ENCODE measurements at regions not wholly inside any gene's neighbourhood (a gene's known extent, or its start where the extent isn't known, plus 50 kb on each side); places are given as distances from the start of the nearest gene placed in this dataset.
"Not testable (repeated sequence)": the region's sequence is repeated elsewhere in the genome, so short reads cannot be mapped to it uniquely, and the experiment has no call there.

DNA sequence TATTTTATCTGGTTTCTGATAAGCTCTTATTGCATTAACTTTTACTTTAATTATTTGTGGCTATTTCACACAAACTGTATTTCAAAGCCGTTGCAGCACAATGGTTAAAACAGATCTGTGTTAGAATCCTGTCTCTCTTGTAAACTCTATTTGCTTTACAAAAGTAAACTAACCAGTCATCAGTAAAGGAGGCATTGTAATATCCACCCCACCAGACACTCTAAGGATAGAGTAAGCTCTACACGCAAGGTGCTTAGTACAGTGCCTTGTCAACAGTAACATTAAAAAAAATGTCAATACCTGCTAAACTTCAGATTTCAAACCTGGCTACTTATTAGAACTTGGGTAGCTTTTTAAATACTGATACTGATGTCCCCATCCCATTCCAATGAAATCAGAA lies 228.4 kb downstream of the RCHY1 start:
- Mint-ChIP-seq H3K4me3 (no peak overlapping the region), H3K27me3 (peaks cover 6% of the 10 kb centered on the region), H3K36me3 (no peaks in the 10 kb centered on the region), H3K4me1 (no peaks in the 10 kb centered on the region), H3K9me3 (peaks cover 0 to 6% (median 0%) of the 10 kb centered on the region in 7 donors), H3K27ac (no peak overlapping the region)
- Histone ChIP-seq H3K9me3 (ENCODE audit: control insufficient read depth in 2 of 2, low read length in 2 of 2) (no peaks in the 10 kb centered on the region), H3K4me3 (ENCODE audit: low read depth, low read length) (no peak overlapping the region), H3K36me3 (ENCODE audit: control insufficient read depth, insufficient read depth, low read length) (no peaks in the 10 kb centered on the region), H3K27ac (ENCODE audit: insufficient read depth, low read length, poor library complexity, severe bottlenecking) (no peak overlapping the region), H3K27me3 (ENCODE audit: control insufficient read depth, insufficient read depth, low read length) (no peaks in the 10 kb centered on the region), H3K4me1 (ENCODE audit: control insufficient read depth, insufficient read depth, low read length, poor library complexity, severe bottlenecking) (no peaks in the 10 kb centered on the region)
- DNase-seq (no peak), ATAC-seq (ENCODE audit: low read depth in 2 of 2) (no peak)

DNA sequence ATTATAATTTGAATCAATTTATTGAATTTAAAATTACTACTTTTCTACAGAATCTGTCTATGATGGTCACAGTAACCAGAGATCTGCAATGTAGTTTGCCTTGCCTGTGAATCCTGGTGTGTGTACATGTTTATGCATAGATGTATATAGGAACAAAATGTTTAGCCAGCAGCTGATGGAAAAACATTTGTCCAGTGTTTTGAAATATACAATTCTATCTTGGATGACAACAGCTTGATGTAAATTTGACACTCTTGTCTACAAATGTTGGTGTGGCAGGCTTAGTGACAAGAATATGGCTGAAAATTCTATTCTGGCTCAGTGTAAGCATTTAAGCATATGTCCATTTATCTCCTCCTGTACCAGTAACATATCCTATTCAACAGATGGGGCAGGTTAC lies 229.4 kb downstream of the RCHY1 start:
- no peaks in the 10 kb centered on the region for H3K36me3 ChIP-seq (ENCODE audit: control insufficient read depth, insufficient read depth, low read length)
- Mint-ChIP-seq H3K27me3 (peaks cover 6% of the 10 kb centered on the region), H3K4me1 (no peaks in the 10 kb centered on the region), H3K9me3 (peaks cover 0 to 3% (median 3%) of the 10 kb centered on the region in 7 donors), H3K27ac (no peak overlapping the region), H3K4me3 (no peak overlapping the region), H3K36me3 (no peaks in the 10 kb centered on the region)
- ATAC-seq (ENCODE audit: low read depth in 2 of 2): no peak
- no peak overlapping the region for H3K27ac ChIP-seq (ENCODE audit: insufficient read depth, low read length, poor library complexity, severe bottlenecking)
- no peaks in the 10 kb centered on the region for H3K27me3 ChIP-seq (ENCODE audit: control insufficient read depth, insufficient read depth, low read length)
- H3K9me3 ChIP-seq (ENCODE audit: control insufficient read depth in 2 of 2, low read length in 2 of 2): no peaks in the 10 kb centered on the region
- DNase-seq: no peak
- no peaks in the 10 kb centered on the region for H3K4me1 ChIP-seq (ENCODE audit: control insufficient read depth, insufficient read depth, low read length, poor library complexity, severe bottlenecking)
- H3K4me3 ChIP-seq (ENCODE audit: low read depth, low read length): no peak overlapping the region

DNA sequence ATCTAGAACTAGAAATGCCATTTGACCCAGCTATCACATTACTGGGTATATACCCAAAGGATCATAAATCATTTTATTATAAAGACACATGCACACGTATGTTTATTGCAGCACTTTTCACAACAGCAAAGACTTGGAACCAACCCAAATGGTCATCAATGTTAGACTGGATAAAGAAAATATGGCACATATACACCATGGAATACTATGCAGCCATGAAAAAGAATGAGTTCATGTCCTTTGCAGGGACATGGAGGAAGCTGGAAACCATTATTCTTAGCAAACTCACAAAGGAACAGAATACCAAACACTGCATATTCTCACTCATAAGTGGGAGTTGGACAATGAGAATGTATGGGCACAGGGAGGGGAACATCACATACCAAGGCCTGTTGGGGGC lies 233.7 kb downstream of the RCHY1 start:
- H3K4me3 Mint-ChIP-seq; H3K27ac ChIP-seq (ENCODE audit: insufficient read depth, low read length, poor library complexity, severe bottlenecking); H3K27me3 Mint-ChIP-seq; H3K27me3 ChIP-seq (ENCODE audit: control insufficient read depth, insufficient read depth, low read length); DNase-seq; ATAC-seq (ENCODE audit: low read depth in 2 of 2); H3K4me1 ChIP-seq (ENCODE audit: control insufficient read depth, insufficient read depth, low read length, poor library complexity, severe bottlenecking); H3K9me3 Mint-ChIP-seq; H3K4me3 ChIP-seq (ENCODE audit: low read depth, low read length); H3K4me1 Mint-ChIP-seq; H3K36me3 ChIP-seq (ENCODE audit: control insufficient read depth, insufficient read depth, low read length); H3K9me3 ChIP-seq (ENCODE audit: control insufficient read depth in 2 of 2, low read length in 2 of 2); H3K27ac Mint-ChIP-seq; H3K36me3 Mint-ChIP-seq: not testable (repeated sequence)

DNA sequence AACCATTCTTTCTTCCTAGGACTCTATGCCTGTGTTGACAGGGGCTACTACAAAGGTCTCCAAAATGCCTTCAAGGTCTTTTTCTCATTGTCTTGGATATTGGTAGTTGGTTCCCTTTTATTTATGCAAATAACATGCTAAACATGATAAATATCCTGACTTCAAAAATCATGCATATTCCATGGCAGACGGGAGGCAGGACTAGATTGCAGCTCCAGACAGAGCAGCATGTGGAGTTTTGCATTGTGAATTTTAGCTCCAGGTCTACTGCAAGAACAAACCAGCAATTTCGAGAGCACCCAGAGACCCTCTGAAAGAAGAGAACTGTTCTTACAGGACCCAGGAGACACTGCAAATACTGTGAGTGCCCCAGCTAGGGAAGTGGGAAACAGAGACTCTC lies 254.9 kb downstream of the RCHY1 start:
- H3K9me3 Mint-ChIP-seq: peaks cover 0 to 11% (median 0%) of the 10 kb centered on the region in 7 donors

DNA sequence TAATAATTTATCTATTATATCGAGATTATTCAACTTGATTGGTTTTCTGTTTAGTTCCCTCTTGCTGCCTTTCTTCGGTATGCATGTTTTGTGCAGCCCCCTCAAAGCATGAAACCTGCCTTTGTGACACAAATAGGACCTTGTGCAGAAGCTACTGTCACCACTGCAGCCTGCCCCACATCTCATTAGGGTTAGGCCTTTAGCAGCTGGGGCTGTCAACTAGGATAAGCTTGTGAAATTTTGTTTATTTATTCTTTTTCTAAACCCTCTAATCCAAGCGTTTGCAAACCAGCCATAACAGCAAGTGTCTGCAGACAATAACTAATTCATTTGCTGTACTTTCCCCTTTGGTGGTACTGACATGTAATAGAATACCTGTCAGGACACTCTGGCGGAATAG lies 258.9 kb downstream of the RCHY1 start:
- H3K4me1 Mint-ChIP-seq: no peaks in the 10 kb centered on the region
- H3K27me3 Mint-ChIP-seq: no peaks in the 10 kb centered on the region
- H3K27ac ChIP-seq (ENCODE audit: insufficient read depth, low read length, poor library complexity, severe bottlenecking): no peak overlapping the region
- H3K27me3 ChIP-seq (ENCODE audit: control insufficient read depth, insufficient read depth, low read length): no peaks in the 10 kb centered on the region
- no peaks in the 10 kb centered on the region for H3K4me1 ChIP-seq (ENCODE audit: control insufficient read depth, insufficient read depth, low read length, poor library complexity, severe bottlenecking)
- peaks cover 0 to 6% (median 0%) of the 10 kb centered on the region in 7 donors for H3K9me3 Mint-ChIP-seq
- no peak overlapping the region for H3K27ac Mint-ChIP-seq
- no peaks in the 10 kb centered on the region for H3K36me3 ChIP-seq (ENCODE audit: control insufficient read depth, insufficient read depth, low read length)
- no peaks in the 10 kb centered on the region for H3K9me3 ChIP-seq (ENCODE audit: control insufficient read depth in 2 of 2, low read length in 2 of 2)
- ATAC-seq (ENCODE audit: low read depth in 2 of 2) (no peak), DNase-seq (no peak)
- H3K4me3 ChIP-seq (ENCODE audit: low read depth, low read length): no peak overlapping the region
- no peak overlapping the region for H3K4me3 Mint-ChIP-seq
- H3K36me3 Mint-ChIP-seq: no peaks in the 10 kb centered on the region

More for the DNA sequence above, 254.9 kb downstream of the RCHY1 start:
- H3K27ac ChIP-seq (ENCODE audit: insufficient read depth, low read length, poor library complexity, severe bottlenecking): no peak overlapping the region
- Mint-ChIP-seq H3K4me1 (no peaks in the 10 kb centered on the region), H3K4me3 (no peak overlapping the region), H3K27me3 (no peaks in the 10 kb centered on the region), H3K27ac (no peak overlapping the region), H3K36me3 (no peaks in the 10 kb centered on the region)
- no peaks in the 10 kb centered on the region for H3K27me3 ChIP-seq (ENCODE audit: control insufficient read depth, insufficient read depth, low read length)
- no peaks in the 10 kb centered on the region for H3K9me3 ChIP-seq (ENCODE audit: control insufficient read depth in 2 of 2, low read length in 2 of 2)
- H3K4me1 ChIP-seq (ENCODE audit: control insufficient read depth, insufficient read depth, low read length, poor library complexity, severe bottlenecking): no peaks in the 10 kb centered on the region
- ATAC-seq (ENCODE audit: low read depth in 2 of 2): no peak
- H3K36me3 ChIP-seq (ENCODE audit: control insufficient read depth, insufficient read depth, low read length): no peaks in the 10 kb centered on the region
- DNase-seq: no peak
- no peak overlapping the region for H3K4me3 ChIP-seq (ENCODE audit: low read depth, low read length)

DNA sequence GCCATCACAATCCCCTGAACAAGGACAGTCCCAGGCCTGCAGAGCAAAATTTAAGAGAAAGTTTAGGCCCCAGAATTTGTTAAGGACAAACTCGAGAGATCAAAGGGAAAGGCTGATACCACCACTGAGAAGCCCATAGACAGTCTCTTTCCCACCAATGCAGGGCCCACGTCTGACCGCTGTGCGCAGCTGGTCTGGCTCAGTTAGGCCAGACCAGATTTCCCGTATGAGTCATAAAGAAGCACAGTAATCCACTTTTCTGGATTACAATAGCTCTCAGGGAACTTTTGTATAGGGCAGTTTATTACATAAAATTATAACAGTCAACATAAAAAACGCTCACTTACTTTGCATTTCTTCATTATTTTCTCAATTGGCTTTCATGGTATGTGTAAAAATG lies 259.5 kb downstream of the RCHY1 start:
- Histone ChIP-seq H3K4me3 (ENCODE audit: low read depth, low read length) (no peak overlapping the region), H3K27me3 (ENCODE audit: control insufficient read depth, insufficient read depth, low read length) (no peaks in the 10 kb centered on the region), H3K36me3 (ENCODE audit: control insufficient read depth, insufficient read depth, low read length) (no peaks in the 10 kb centered on the region), H3K9me3 (ENCODE audit: control insufficient read depth in 2 of 2, low read length in 2 of 2) (no peaks in the 10 kb centered on the region), H3K27ac (ENCODE audit: insufficient read depth, low read length, poor library complexity, severe bottlenecking) (no peak overlapping the region), H3K4me1 (ENCODE audit: control insufficient read depth, insufficient read depth, low read length, poor library complexity, severe bottlenecking) (no peaks in the 10 kb centered on the region)
- no peaks in the 10 kb centered on the region for H3K4me1 Mint-ChIP-seq
- peaks cover 0 to 6% (median 0%) of the 10 kb centered on the region in 7 donors for H3K9me3 Mint-ChIP-seq
- DNase-seq (no peak), ATAC-seq (ENCODE audit: low read depth in 2 of 2) (no peak)
- no peaks in the 10 kb centered on the region for H3K27me3 Mint-ChIP-seq
- no peaks in the 10 kb centered on the region for H3K36me3 Mint-ChIP-seq
- H3K27ac Mint-ChIP-seq: no peak overlapping the region
- H3K4me3 Mint-ChIP-seq: no peak overlapping the region

DNA sequence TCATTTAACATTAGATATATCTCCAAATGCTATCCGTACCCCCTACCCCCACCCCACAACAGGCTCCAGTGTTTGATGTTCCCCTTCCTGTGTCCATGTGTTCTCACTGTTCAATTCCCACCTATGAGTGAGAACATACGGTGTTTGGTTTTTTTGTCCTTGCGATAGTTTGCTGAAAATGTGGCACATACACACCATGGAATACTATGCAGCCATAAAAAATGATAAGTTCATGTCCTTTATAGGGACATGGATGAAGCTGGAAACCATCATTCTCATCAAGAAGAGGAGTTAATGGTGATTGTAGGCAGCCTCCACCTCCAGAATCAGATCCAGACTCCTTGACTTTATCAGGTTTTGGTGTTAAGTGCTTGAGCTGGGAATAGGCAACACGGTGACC lies 261.1 kb downstream of the RCHY1 start:
- not testable (repeated sequence) for H3K36me3 ChIP-seq (ENCODE audit: control insufficient read depth, insufficient read depth, low read length); H3K4me3 Mint-ChIP-seq; H3K9me3 ChIP-seq (ENCODE audit: control insufficient read depth in 2 of 2, low read length in 2 of 2); H3K4me3 ChIP-seq (ENCODE audit: low read depth, low read length); H3K4me1 ChIP-seq (ENCODE audit: control insufficient read depth, insufficient read depth, low read length, poor library complexity, severe bottlenecking); H3K27ac ChIP-seq (ENCODE audit: insufficient read depth, low read length, poor library complexity, severe bottlenecking); ATAC-seq (ENCODE audit: low read depth in 2 of 2); H3K27ac Mint-ChIP-seq; H3K36me3 Mint-ChIP-seq; H3K27me3 Mint-ChIP-seq; H3K4me1 Mint-ChIP-seq; DNase-seq; H3K27me3 ChIP-seq (ENCODE audit: control insufficient read depth, insufficient read depth, low read length); H3K9me3 Mint-ChIP-seq

DNA sequence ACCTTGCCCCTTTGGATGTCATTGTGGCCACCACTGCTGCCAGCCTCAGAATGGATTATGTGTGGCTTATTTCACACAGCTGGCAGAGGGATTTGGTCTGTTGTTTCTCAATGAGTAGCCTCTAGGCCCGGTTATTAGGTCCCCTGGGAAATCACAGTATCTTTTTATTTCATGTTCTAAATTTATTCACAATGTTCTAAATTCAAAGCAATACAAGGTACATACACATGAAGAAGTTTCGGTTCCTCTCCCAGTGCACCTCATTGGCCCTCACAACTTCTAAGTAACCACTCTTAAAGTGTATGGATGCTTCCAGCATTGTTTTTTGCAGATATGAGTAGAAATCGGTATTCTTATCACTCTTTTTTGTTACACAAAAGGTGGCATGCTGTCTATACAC lies 262.7 kb downstream of the RCHY1 start:
- H3K4me3 ChIP-seq (ENCODE audit: low read depth, low read length): no peak overlapping the region
- H3K27ac Mint-ChIP-seq: no peak overlapping the region
- no peak for ATAC-seq (ENCODE audit: low read depth in 2 of 2)
- no peaks in the 10 kb centered on the region for H3K9me3 ChIP-seq (ENCODE audit: control insufficient read depth in 2 of 2, low read length in 2 of 2)
- no peaks in the 10 kb centered on the region for H3K36me3 ChIP-seq (ENCODE audit: control insufficient read depth, insufficient read depth, low read length)
- H3K27me3 ChIP-seq (ENCODE audit: control insufficient read depth, insufficient read depth, low read length): no peaks in the 10 kb centered on the region
- H3K4me3 Mint-ChIP-seq: no peak overlapping the region
- H3K4me1 ChIP-seq (ENCODE audit: control insufficient read depth, insufficient read depth, low read length, poor library complexity, severe bottlenecking): no peaks in the 10 kb centered on the region
- H3K36me3 Mint-ChIP-seq: no peaks in the 10 kb centered on the region
- H3K4me1 Mint-ChIP-seq: no peaks in the 10 kb centered on the region
- DNase-seq: no peak
- H3K9me3 Mint-ChIP-seq: no peaks in the 10 kb centered on the region
- H3K27ac ChIP-seq (ENCODE audit: insufficient read depth, low read length, poor library complexity, severe bottlenecking): no peak overlapping the region
- H3K27me3 Mint-ChIP-seq: no peaks in the 10 kb centered on the region

Data from CD4-positive, CD25-positive, alpha-beta regulatory T cell (primary cell).